ENCODE measurements at regions not wholly inside any gene's neighbourhood (a gene's known extent, or its start where the extent isn't known, plus 50 kb on each side); places are given as distances from the start of the nearest gene placed in this dataset.

DNA sequence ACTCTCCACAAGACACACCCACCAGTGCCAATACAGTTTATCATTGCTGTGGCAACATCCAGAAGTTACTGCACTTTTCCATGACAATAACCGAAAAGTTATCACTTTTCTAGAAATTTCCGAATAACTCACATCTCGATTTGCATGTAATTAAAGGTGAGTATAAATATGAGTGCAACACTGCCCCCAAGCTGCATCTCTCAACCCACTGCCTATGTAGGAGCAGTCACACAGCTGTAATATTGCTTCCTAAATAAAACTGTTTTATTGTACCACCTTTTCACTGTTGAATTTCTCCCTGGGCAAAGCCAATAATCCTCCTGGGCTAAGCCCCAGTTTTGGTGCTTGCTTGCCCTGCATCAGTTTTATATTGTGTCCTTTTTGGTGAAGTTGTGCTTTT is 601.0 kb upstream of the EPHA6 start:
- H3K9me3 ChIP-seq = no peaks in the 10 kb centered on the region
- no peaks in the 10 kb centered on the region for H3K36me3 ChIP-seq
- no peak overlapping the region for H3K4me3 ChIP-seq
- ATAC-seq (no peak), DNase-seq (no peak)
- H3K4me1 ChIP-seq = no peaks in the 10 kb centered on the region
- intact Hi-C loops (cut with DNase I) = no loop called here
- H3K27ac ChIP-seq = no peak overlapping the region
- no peaks in the 10 kb centered on the region for H3K27me3 ChIP-seq
- TF ChIP-seq, protein P1, sequence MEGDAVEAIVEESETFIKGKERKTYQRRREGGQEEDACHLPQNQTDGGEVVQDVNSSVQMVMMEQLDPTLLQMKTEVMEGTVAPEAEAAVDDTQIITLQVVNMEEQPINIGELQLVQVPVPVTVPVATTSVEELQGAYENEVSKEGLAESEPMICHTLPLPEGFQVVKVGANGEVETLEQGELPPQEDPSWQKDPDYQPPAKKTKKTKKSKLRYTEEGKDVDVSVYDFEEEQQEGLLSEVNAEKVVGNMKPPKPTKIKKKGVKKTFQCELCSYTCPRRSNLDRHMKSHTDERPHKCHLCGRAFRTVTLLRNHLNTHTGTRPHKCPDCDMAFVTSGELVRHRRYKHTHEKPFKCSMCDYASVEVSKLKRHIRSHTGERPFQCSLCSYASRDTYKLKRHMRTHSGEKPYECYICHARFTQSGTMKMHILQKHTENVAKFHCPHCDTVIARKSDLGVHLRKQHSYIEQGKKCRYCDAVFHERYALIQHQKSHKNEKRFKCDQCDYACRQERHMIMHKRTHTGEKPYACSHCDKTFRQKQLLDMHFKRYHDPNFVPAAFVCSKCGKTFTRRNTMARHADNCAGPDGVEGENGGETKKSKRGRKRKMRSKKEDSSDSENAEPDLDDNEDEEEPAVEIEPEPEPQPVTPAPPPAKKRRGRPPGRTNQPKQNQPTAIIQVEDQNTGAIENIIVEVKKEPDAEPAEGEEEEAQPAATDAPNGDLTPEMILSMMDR (IDR thresholded peaks at IDR 0.05) = no peak

DNA sequence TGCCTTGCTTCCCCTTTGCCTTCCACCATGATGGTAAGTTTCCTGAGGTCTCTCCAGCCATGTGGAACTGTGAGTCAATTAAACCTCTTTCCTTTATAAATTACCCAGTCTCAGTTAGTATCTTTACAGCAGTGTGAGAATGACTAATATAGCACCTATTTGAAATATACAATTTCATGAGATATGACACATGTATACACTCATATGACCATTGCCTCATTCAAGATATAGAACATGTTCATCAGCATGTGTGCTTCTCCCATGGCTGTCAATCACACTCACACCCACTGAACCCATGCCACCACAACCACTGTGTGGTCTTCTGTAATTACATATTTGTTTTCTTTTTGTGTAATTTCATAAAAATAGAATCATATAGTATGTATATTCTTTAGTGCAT is 599.5 kb upstream of the EPHA6 start:
- H3K4me1 ChIP-seq = no peaks in the 10 kb centered on the region
- intact Hi-C loops (cut with DNase I) = no loop called here
- no peaks in the 10 kb centered on the region for H3K9me3 ChIP-seq
- no peak overlapping the region for H3K4me3 ChIP-seq
- no peaks in the 10 kb centered on the region for H3K36me3 ChIP-seq
- no peak for DNase-seq
- no peaks in the 10 kb centered on the region for H3K27me3 ChIP-seq
- no peak overlapping the region for H3K27ac ChIP-seq
- no peak for ATAC-seq
- TF ChIP-seq, protein P1 (IDR thresholded peaks at IDR 0.05) = no peak

DNA sequence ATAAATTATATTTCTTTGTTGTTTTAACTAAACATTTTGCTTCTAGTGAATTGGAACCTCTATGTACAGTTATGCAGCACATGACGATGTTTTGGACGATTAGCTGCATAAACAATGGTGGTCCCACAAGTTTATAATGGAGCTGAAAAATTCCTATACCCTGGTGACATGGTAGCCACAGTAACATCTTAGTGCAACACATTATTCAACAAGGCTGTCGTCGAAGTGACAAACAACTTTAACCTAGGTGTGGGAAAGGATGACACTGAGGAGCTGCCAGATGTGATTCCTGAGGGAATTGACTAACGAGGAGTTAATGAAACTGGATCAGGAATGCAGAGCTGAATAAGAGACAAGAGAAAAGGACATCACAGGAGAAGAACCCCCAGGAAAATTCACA is 588.9 kb upstream of the EPHA6 start:
- DNase-seq = no peak
- Histone ChIP-seq H3K9me3 (no peaks in the 10 kb centered on the region), H3K4me1 (no peaks in the 10 kb centered on the region), H3K27me3 (no peaks in the 10 kb centered on the region), H3K36me3 (no peaks in the 10 kb centered on the region), H3K27ac (no peak overlapping the region), H3K4me3 (no peak overlapping the region)
- ATAC-seq = no peak
- intact Hi-C loops (cut with DNase I) = no loop called here
- TF ChIP-seq, protein P1 (IDR thresholded peaks at IDR 0.05) = no peak

DNA sequence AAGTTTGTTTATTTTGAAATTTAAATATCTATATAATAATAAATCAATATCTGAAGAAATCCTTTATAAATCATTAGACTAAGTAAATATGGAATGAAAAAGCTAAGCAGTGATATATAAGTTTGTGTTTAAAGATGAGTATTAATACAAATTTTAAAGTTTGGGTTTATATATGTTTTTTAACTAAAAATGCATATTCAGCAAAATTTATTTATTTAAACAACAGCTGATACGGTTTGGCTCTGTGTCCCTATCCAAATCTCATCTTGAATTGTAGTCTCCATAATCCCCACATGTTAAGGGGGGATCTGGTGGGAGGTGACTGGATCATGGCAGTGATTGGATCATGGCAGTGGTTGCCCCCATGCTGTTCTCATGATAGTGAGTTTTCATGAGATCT is 580.7 kb upstream of the EPHA6 start:
- no peaks in the 10 kb centered on the region for H3K36me3 ChIP-seq
- H3K27me3 ChIP-seq = no peaks in the 10 kb centered on the region
- H3K4me1 ChIP-seq = no peaks in the 10 kb centered on the region
- TF ChIP-seq, protein P1 (IDR thresholded peaks at IDR 0.05) = no peak
- no peaks in the 10 kb centered on the region for H3K9me3 ChIP-seq
- H3K4me3 ChIP-seq = no peak overlapping the region
- no peak for ATAC-seq
- H3K27ac ChIP-seq = no peak overlapping the region
- DNase-seq = no peak
- intact Hi-C loops (cut with DNase I) = no loop called here

DNA sequence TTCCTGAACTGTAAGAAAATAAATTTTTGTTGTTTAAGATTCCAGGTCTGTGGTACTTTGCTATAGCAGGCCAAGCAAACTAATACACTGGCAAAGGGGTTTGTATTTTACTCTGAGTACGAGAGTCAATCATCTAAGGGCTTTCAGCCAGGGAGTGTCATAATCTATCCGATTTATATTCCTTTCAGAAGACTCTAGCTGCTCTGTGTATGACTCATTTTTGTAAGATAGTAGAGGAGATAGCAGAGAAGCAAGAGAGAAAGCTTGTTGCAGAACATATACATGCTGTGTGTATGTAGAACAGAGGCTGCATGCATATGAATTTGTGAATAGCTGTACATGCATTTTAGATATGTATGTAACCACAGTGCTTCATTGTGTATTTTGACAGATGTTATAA is 577.9 kb upstream of the EPHA6 start:
- no peaks in the 10 kb centered on the region for H3K4me1 ChIP-seq
- DNase-seq = no peak
- no peak overlapping the region for H3K27ac ChIP-seq
- no peaks in the 10 kb centered on the region for H3K27me3 ChIP-seq
- no peak overlapping the region for H3K4me3 ChIP-seq
- TF ChIP-seq, protein P1 (IDR thresholded peaks at IDR 0.05) = no peak
- no peaks in the 10 kb centered on the region for H3K36me3 ChIP-seq
- intact Hi-C loops (cut with DNase I) = no loop called here
- no peak for ATAC-seq
- H3K9me3 ChIP-seq = no peaks in the 10 kb centered on the region

DNA sequence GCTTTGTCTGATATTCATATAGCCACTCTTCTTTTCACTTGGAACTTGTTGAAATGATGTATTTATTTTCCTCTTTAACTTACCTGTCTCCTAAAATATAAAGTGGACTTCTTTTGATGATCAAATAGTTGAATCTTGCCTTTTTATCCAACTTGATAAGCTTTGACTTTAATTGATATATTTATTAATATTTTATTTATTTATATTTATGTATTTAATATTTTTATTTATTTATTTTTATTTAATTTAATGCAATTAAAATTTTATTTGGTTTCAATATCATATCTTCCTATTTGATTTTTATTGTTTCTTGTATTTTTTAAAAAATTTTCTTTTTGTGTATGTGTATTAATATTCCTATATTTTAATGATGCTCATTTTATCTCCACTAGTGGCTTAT is 555.1 kb upstream of the EPHA6 start:
- Histone ChIP-seq H3K9me3 (no peaks in the 10 kb centered on the region), H3K27ac (no peak overlapping the region), H3K4me3 (no peak overlapping the region), H3K27me3 (no peaks in the 10 kb centered on the region), H3K36me3 (no peaks in the 10 kb centered on the region), H3K4me1 (no peaks in the 10 kb centered on the region)
- DNase-seq = no peak
- TF ChIP-seq, protein P1 (IDR thresholded peaks at IDR 0.05) = no peak
- intact Hi-C loops (cut with DNase I) = no loop called here
- no peak for ATAC-seq
